CD4-positive, CD25-positive, alpha-beta regulatory T cell (primary cell): ENCODE measurements at regions not wholly inside any gene's neighbourhood (a gene's known extent, or its start where the extent isn't known, plus 50 kb on each side); places are given as distances from the start of the nearest gene placed in this dataset.
A peak's percentile ranks its signal among the peaks of the same experiment; 100 is the strongest.
"Not testable (repeated sequence)": the region's sequence is repeated elsewhere in the genome, so short reads cannot be mapped to it uniquely, and the experiment has no call there.

ENCODE experiments used
- ATAC-seq, 2 donors: fragments of 150-1000 bp; cut with Tn5 transposase; one replicate each; pipeline ENCODE4 v1.10.0; 2021; ENCODE audit warnings: low read depth in 2 of 2, moderate number of reproducible peaks in 2 of 2, moderate library complexity in 1 of 2
- DNase-seq, 3 donors: peaks; one replicate each; pipeline versions ENCODE4 v3.0.0 to v3.0.0-alpha.2; 2012 to 2022; ENCODE audit warnings: mixed read lengths in 1 of 3
- H3K27ac ChIP-seq: one replicate; pipeline ENCODE4 v1.7.0; 2013; ENCODE audit warnings: mild to moderate bottlenecking, low read length; ENCODE audit not compliant: insufficient read depth, poor library complexity, severe bottlenecking
- H3K27me3 ChIP-seq: one replicate; pipeline ENCODE4 v1.7.0; 2013; ENCODE audit warnings: low read length; ENCODE audit not compliant: control insufficient read depth, insufficient read depth
- H3K36me3 ChIP-seq: one replicate; pipeline ENCODE4 v1.7.0; 2013; ENCODE audit warnings: mild to moderate bottlenecking, low read length, moderate library complexity; ENCODE audit not compliant: control insufficient read depth, insufficient read depth
- H3K4me1 ChIP-seq: 2 replicates; pipeline ENCODE4 v1.7.0; 2013; ENCODE audit warnings: mild to moderate bottlenecking, low read length; ENCODE audit not compliant: insufficient read depth, control insufficient read depth, poor library complexity, severe bottlenecking
- H3K4me3 ChIP-seq: one replicate; pipeline ENCODE4 v1.7.0; 2013; ENCODE audit warnings: low read depth, mild to moderate bottlenecking, low read length, moderate library complexity
- H3K9me3 ChIP-seq, 2 experiments: 1 replicate in 1 of 2; 2 replicates in 1 of 2; pipeline ENCODE4 v1.7.0; 2013; ENCODE audit warnings: low read length in 2 of 2, mild to moderate bottlenecking in 1 of 2, moderate library complexity in 1 of 2; ENCODE audit not compliant: control insufficient read depth in 2 of 2
- H3K27ac Mint-ChIP-seq, 3 donors: one replicate each; pipeline ENCODE4 v1.8.0; 2020 to 2022; ENCODE audit warnings: mild to moderate bottlenecking in 3 of 3, mixed read lengths in 3 of 3, moderate library complexity in 2 of 3
- H3K27me3 Mint-ChIP-seq: one replicate; pipeline ENCODE4 v1.8.0; 2022; ENCODE audit warnings: mild to moderate bottlenecking, mixed read lengths
- H3K36me3 Mint-ChIP-seq: one replicate; pipeline ENCODE4 v1.8.0; 2020; ENCODE audit warnings: mixed read lengths
- H3K4me1 Mint-ChIP-seq, 4 donors: one replicate each; pipeline ENCODE4 v1.8.0; 2020 to 2022; ENCODE audit warnings: mixed read lengths in 4 of 4, mild to moderate bottlenecking in 1 of 4
- H3K4me3 Mint-ChIP-seq, 4 donors: one replicate each; pipeline ENCODE4 v1.8.0; 2020 to 2022; ENCODE audit warnings: mild to moderate bottlenecking in 4 of 4, mixed read lengths in 4 of 4, moderate library complexity in 3 of 4
- H3K9me3 Mint-ChIP-seq, 7 donors: one replicate each; pipeline ENCODE4 v1.8.0; 2020 to 2022; ENCODE audit warnings: mixed read lengths in 7 of 7, mild to moderate bottlenecking in 3 of 7, moderate library complexity in 2 of 7

- no peak for ATAC-seq
- H3K27ac ChIP-seq = no peak overlapping the region
- H3K27me3 ChIP-seq = peaks cover 2% of the 10 kb centered on the region
- Mint-ChIP-seq H3K4me1 (peaks cover 4 to 22% (median 16%) of the 10 kb centered on the region in 4 donors), H3K36me3 (no peaks in the 10 kb centered on the region), H3K27me3 (no peaks in the 10 kb centered on the region), H3K9me3 (peaks cover 0 to 1% (median 0%) of the 10 kb centered on the region in 7 donors), H3K27ac (no peak overlapping the region), H3K4me3 (no peak overlapping the region)
- DNase-seq = peak in 1 of 3 donors; percentile 9
- H3K4me1 ChIP-seq = peaks cover 4% of the 10 kb centered on the region
- no peak overlapping the region for H3K4me3 ChIP-seq
- no peaks in the 10 kb centered on the region for H3K36me3 ChIP-seq
- no peaks in the 10 kb centered on the region for H3K9me3 ChIP-seq
Measured at GRCh38 chr2:176999301-176999700, 213.3 kb upstream of the HNRNPA3 start.

GRCh38 chr2:177000061-177000714 lies 212.4 kb upstream of the HNRNPA3 start:
- H3K9me3 ChIP-seq = no peaks in the 10 kb centered on the region
- no peaks in the 10 kb centered on the region for H3K36me3 Mint-ChIP-seq
- no peak overlapping the region for H3K4me3 ChIP-seq
- H3K27me3 ChIP-seq = no peaks in the 10 kb centered on the region
- no peaks in the 10 kb centered on the region for H3K27me3 Mint-ChIP-seq
- no peak for ATAC-seq
- DNase-seq = no peak
- no peak overlapping the region for H3K4me3 Mint-ChIP-seq
- H3K27ac Mint-ChIP-seq = no peak overlapping the region
- no peaks in the 10 kb centered on the region for H3K36me3 ChIP-seq
- peaks cover 4% of the 10 kb centered on the region for H3K4me1 ChIP-seq
- H3K9me3 Mint-ChIP-seq = peaks cover 0 to 1% (median 0%) of the 10 kb centered on the region in 7 donors
- H3K4me1 Mint-ChIP-seq = peaks cover 4 to 22% (median 16%) of the 10 kb centered on the region in 4 donors
- H3K27ac ChIP-seq = no peak overlapping the region

GRCh38 chr2:177000715-177001072 lies 211.9 kb upstream of the HNRNPA3 start:
- H3K27ac ChIP-seq = no peak overlapping the region
- Mint-ChIP-seq H3K27ac (no peak overlapping the region), H3K4me1 (peaks cover 4 to 22% (median 16%) of the 10 kb centered on the region in 4 donors), H3K36me3 (no peaks in the 10 kb centered on the region), H3K27me3 (no peaks in the 10 kb centered on the region), H3K9me3 (peaks cover 0 to 1% (median 0%) of the 10 kb centered on the region in 7 donors), H3K4me3 (no peak overlapping the region)
- no peaks in the 10 kb centered on the region for H3K36me3 ChIP-seq
- H3K27me3 ChIP-seq = no peaks in the 10 kb centered on the region
- no peaks in the 10 kb centered on the region for H3K9me3 ChIP-seq
- DNase-seq (no peak), ATAC-seq (no peak)
- H3K4me3 ChIP-seq = no peak overlapping the region
- H3K4me1 ChIP-seq = peaks cover 4% of the 10 kb centered on the region

- peak overlapping the region in 1 of 3 donors; percentile 22 for H3K27ac Mint-ChIP-seq
- Histone ChIP-seq H3K9me3 (no peaks in the 10 kb centered on the region), H3K4me1 (peaks cover 4% of the 10 kb centered on the region), H3K36me3 (no peaks in the 10 kb centered on the region), H3K27me3 (no peaks in the 10 kb centered on the region), H3K27ac (no peak overlapping the region), H3K4me3 (no peak overlapping the region)
- H3K9me3 Mint-ChIP-seq = peaks cover 0 to 2% (median 0%) of the 10 kb centered on the region in 7 donors
- H3K4me3 Mint-ChIP-seq = no peak overlapping the region
- H3K36me3 Mint-ChIP-seq = no peaks in the 10 kb centered on the region
- DNase-seq (no peak), ATAC-seq (no peak)
- no peaks in the 10 kb centered on the region for H3K27me3 Mint-ChIP-seq
- peaks cover 4 to 19% (median 15%) of the 10 kb centered on the region in 4 donors for H3K4me1 Mint-ChIP-seq
Measured at GRCh38 chr2:177001334-177001733, 211.3 kb upstream of the HNRNPA3 start.

GRCh38 chr2:177002983-177003382 lies 209.6 kb upstream of the HNRNPA3 start:
- H3K27ac ChIP-seq = no peak overlapping the region
- H3K4me1 ChIP-seq = peaks cover under 1% of the 10 kb centered on the region
- H3K9me3 ChIP-seq = no peaks in the 10 kb centered on the region
- no peaks in the 10 kb centered on the region for H3K27me3 ChIP-seq
- no peaks in the 10 kb centered on the region for H3K36me3 ChIP-seq
- Mint-ChIP-seq H3K27ac (no peak overlapping the region), H3K4me3 (no peak overlapping the region), H3K4me1 (peaks cover 0 to 8% (median 2%) of the 10 kb centered on the region in 4 donors), H3K9me3 (peaks cover 0 to 3% (median 0%) of the 10 kb centered on the region in 7 donors), H3K27me3 (no peaks in the 10 kb centered on the region), H3K36me3 (no peaks in the 10 kb centered on the region)
- ATAC-seq (no peak), DNase-seq (no peak)
- no peak overlapping the region for H3K4me3 ChIP-seq

- not testable (repeated sequence) for H3K4me1 Mint-ChIP-seq, H3K27me3 ChIP-seq, ATAC-seq, H3K36me3 Mint-ChIP-seq, H3K9me3 Mint-ChIP-seq, H3K4me3 ChIP-seq, H3K9me3 ChIP-seq, H3K4me3 Mint-ChIP-seq, DNase-seq, H3K27ac Mint-ChIP-seq, H3K4me1 ChIP-seq, H3K27ac ChIP-seq, H3K36me3 ChIP-seq
- H3K27me3 Mint-ChIP-seq = peaks cover 21% of the 10 kb centered on the region
Measured at GRCh38 chr2:177007726-177008125, 204.9 kb upstream of the HNRNPA3 start.

- H3K27ac Mint-ChIP-seq, H3K9me3 Mint-ChIP-seq, H3K4me3 Mint-ChIP-seq, H3K36me3 ChIP-seq, H3K27ac ChIP-seq, H3K4me3 ChIP-seq, H3K4me1 Mint-ChIP-seq, H3K36me3 Mint-ChIP-seq, H3K27me3 ChIP-seq, ATAC-seq, H3K9me3 ChIP-seq, DNase-seq, H3K4me1 ChIP-seq: not testable (repeated sequence)
- H3K27me3 Mint-ChIP-seq = peaks cover 21% of the 10 kb centered on the region
Measured at GRCh38 chr2:177008662-177009061, 203.9 kb upstream of the HNRNPA3 start.

- ATAC-seq = no peak
- DNase-seq = no peak
- Mint-ChIP-seq H3K4me3 (no peak overlapping the region), H3K27me3 (peaks cover 21% of the 10 kb centered on the region), H3K4me1 (peaks cover 0 to 2% (median 0%) of the 10 kb centered on the region in 4 donors), H3K9me3 (peaks cover 0 to 3% (median 0%) of the 10 kb centered on the region in 7 donors), H3K27ac (no peak overlapping the region), H3K36me3 (no peaks in the 10 kb centered on the region)
- Histone ChIP-seq H3K27me3 (peaks cover 9% of the 10 kb centered on the region), H3K27ac (no peak overlapping the region), H3K9me3 (no peaks in the 10 kb centered on the region), H3K4me1 (no peaks in the 10 kb centered on the region), H3K4me3 (no peak overlapping the region), H3K36me3 (no peaks in the 10 kb centered on the region)
Measured at GRCh38 chr2:177010146-177010545, 202.4 kb upstream of the HNRNPA3 start.
